Stimulated activated memory B cell treated with anti-CD40 and anti-IgM and Interleukin-4, amounts not matched to agents 10 μg/mL and 1 μg/mL and 100 μg/mL, for 72 hours (primary cell): ENCODE measurements at regions not wholly inside any gene's neighbourhood (a gene's known extent, or its start where the extent isn't known, plus 50 kb on each side); places are given as distances from the start of the nearest gene placed in this dataset.

Source experiments
- ATAC-seq: fragments of 150-1000 bp; cut with Tn5 transposase; 2 replicates; pipeline ENCODE4 v1.10.0; 2021
- H3K27ac Mint-ChIP-seq: one replicate; pipeline ENCODE4 v1.8.0; 2022; ENCODE audit warnings: mild to moderate bottlenecking, mixed read lengths
- H3K27me3 Mint-ChIP-seq: one replicate; pipeline ENCODE4 v1.8.0; 2022; ENCODE audit warnings: mixed read lengths
- H3K36me3 Mint-ChIP-seq: one replicate; pipeline ENCODE4 v1.8.0; 2022; ENCODE audit warnings: mixed read lengths
- H3K4me1 Mint-ChIP-seq: one replicate; pipeline ENCODE4 v1.8.0; 2022; ENCODE audit warnings: mixed read lengths
- H3K4me3 Mint-ChIP-seq: one replicate; pipeline ENCODE4 v1.8.0; 2022; ENCODE audit warnings: mild to moderate bottlenecking, moderate library complexity, mixed read lengths
- H3K9me3 Mint-ChIP-seq: one replicate; pipeline ENCODE4 v1.8.0; 2022; ENCODE audit warnings: mixed read lengths

GRCh38 chr11:121936781-121937447 is 179.1 kb downstream of the BLID start:
- Mint-ChIP-seq H3K27me3 (no peaks in the 10 kb centered on the region), H3K4me1 (no peaks in the 10 kb centered on the region), H3K4me3 (no peak overlapping the region), H3K9me3 (no peaks in the 10 kb centered on the region), H3K27ac (no peak overlapping the region), H3K36me3 (no peaks in the 10 kb centered on the region)
- no peak for ATAC-seq

DNA sequence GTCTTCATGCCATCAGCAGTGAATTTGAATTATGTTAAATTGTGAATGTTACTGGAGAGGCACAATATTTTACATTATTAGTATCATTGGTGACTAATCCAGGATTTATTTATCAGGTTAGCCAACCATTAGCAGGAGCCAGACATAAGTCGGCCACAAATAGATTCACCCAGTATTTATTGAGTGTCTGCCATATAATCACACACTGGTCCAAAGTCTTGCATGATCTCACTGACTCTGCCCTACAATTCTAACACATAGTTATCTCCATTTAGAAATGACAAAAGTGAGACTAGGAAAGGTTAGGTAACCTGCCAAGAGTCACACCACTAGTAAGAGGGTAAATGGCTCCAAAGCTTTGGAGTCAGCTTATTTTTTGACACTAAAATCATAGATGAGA is 179.6 kb downstream of the BLID start:
- H3K9me3 Mint-ChIP-seq, result no peaks in the 10 kb centered on the region
- no peaks in the 10 kb centered on the region for H3K27me3 Mint-ChIP-seq
- no peak overlapping the region for H3K27ac Mint-ChIP-seq
- H3K4me3 Mint-ChIP-seq, result no peak overlapping the region
- H3K36me3 Mint-ChIP-seq, result no peaks in the 10 kb centered on the region
- H3K4me1 Mint-ChIP-seq, result no peaks in the 10 kb centered on the region
- no peak for ATAC-seq

- no peaks in the 10 kb centered on the region for H3K9me3 Mint-ChIP-seq
- H3K27me3 Mint-ChIP-seq, result no peaks in the 10 kb centered on the region
- no peak for ATAC-seq
- H3K27ac Mint-ChIP-seq, result no peak overlapping the region
- no peak overlapping the region for H3K4me3 Mint-ChIP-seq
- H3K36me3 Mint-ChIP-seq, result no peaks in the 10 kb centered on the region
- no peaks in the 10 kb centered on the region for H3K4me1 Mint-ChIP-seq
Measured at GRCh38 chr11:121933694-121934093, 182.3 kb downstream of the BLID start.

- Mint-ChIP-seq H3K4me1 (no peaks in the 10 kb centered on the region), H3K27ac (no peak overlapping the region), H3K27me3 (no peaks in the 10 kb centered on the region), H3K36me3 (no peaks in the 10 kb centered on the region), H3K4me3 (no peak overlapping the region), H3K9me3 (no peaks in the 10 kb centered on the region)
- no peak for ATAC-seq
Measured at GRCh38 chr11:121933294-121933693, 182.7 kb downstream of the BLID start.

DNA sequence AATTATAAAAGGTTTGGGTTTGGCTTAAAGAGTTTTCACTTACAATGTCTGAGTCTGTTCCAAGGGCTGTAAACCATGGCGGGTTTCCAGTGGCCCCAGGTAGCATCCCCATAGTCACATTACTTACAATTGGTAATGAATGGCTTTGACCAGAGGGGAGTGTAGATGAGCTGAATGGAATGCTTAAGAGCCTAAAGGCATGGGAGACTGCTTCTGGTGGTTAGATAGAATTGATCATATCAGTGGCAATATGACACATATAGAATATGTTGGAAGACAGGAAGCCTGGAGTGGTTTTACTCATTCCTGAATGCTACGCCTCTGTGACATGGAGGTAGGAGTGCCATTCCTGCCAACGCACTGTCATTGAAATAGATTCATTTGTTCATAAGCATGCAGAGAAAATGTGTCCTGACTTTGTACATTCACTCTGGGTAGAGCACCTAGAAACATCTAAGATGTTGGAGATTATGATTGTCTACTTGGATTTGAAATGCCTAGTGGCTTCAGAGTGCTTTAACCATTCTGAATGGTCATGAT is 183.3 kb downstream of the BLID start:
- Mint-ChIP-seq H3K9me3 (no peaks in the 10 kb centered on the region), H3K4me3 (no peak overlapping the region), H3K27ac (no peak overlapping the region), H3K27me3 (no peaks in the 10 kb centered on the region), H3K36me3 (no peaks in the 10 kb centered on the region), H3K4me1 (no peaks in the 10 kb centered on the region)
- no peak for ATAC-seq

DNA sequence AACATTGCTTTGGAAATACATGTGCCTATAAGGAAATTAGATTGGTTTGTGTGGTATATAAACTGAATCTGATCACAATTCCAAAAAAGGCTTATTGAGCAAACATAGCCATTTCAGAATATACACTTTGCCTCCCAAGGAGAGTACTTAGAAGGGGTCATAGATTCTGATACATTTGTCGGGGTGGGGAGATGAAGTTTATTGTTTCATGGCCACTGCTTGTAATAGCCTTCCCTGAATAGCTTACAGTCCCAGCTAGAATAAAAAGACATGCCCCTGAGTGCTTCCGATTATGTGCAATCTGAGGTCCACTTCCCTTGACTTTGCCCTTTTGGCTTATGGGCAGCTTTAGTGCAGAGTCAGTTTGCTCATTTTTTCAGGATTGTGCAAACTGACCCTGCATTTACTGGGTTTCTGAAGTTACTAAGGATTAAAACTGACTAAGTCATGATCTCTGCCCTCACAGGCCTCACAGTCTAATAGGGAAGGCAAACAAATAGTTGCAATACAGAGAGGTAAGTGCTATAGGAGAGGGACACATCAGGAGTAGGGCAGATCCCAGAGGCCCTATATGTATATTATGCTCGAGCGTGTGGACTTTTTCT is 184.2 kb downstream of the BLID start:
- no peaks in the 10 kb centered on the region for H3K36me3 Mint-ChIP-seq
- no peak overlapping the region for H3K27ac Mint-ChIP-seq
- H3K27me3 Mint-ChIP-seq, result no peaks in the 10 kb centered on the region
- no peaks in the 10 kb centered on the region for H3K4me1 Mint-ChIP-seq
- no peak for ATAC-seq
- no peaks in the 10 kb centered on the region for H3K9me3 Mint-ChIP-seq
- H3K4me3 Mint-ChIP-seq, result no peak overlapping the region

GRCh38 chr11:121931121-121931520 is 184.9 kb downstream of the BLID start:
- Mint-ChIP-seq H3K27me3 (no peaks in the 10 kb centered on the region), H3K27ac (no peak overlapping the region), H3K4me1 (no peaks in the 10 kb centered on the region), H3K36me3 (no peaks in the 10 kb centered on the region), H3K9me3 (no peaks in the 10 kb centered on the region), H3K4me3 (no peak overlapping the region)
- ATAC-seq, result no peak

DNA sequence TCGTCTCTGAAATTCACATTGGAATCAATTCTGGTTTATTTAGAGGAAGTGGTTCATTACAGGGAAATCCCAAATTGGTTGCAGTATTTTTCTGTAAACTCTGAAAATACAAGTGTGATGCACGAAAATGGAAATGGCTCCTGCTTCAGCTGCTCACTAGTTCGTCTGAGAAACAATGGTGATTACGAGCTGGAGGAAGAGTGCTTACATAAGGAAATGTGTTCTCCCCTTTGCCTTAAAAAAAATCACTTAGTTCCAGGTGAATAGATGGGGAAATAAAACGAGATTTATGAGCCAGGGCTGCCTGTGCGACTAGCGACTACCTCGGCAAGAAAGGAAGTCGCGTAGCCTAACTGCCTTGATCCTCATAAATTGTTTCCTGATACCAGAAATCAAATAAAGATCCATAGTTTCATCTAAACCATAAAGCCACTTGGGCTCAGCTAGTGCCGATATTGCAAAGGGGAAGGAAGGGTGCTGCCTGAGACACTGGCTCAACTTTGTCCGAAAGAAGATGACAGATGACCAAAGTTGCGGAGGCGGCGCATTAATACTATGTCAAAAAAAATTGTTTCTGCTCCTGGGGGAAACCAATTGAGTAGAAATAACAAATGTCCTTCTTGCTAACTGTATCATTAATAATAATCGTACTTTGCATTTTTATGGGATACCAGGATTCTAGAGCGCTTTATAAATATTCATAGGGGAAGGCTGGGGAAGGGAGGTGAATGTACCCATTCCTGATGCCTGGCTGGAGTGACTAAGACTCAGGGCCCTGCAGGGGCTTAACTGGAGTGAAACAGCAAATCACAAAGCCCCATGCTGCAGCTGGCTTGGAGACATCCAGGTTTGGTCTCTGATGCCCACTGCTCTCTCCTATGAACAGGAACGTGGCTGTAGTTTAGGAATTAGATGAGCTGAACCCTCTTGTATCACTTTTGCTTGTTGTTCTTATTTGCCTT is 185.7 kb downstream of the BLID start:
- no peak overlapping the region for H3K4me3 Mint-ChIP-seq
- H3K27ac Mint-ChIP-seq, result no peak overlapping the region
- ATAC-seq, result peak; percentile 73
- H3K27me3 Mint-ChIP-seq, result no peaks in the 10 kb centered on the region
- no peaks in the 10 kb centered on the region for H3K36me3 Mint-ChIP-seq
- no peaks in the 10 kb centered on the region for H3K9me3 Mint-ChIP-seq
- no peaks in the 10 kb centered on the region for H3K4me1 Mint-ChIP-seq

- Mint-ChIP-seq H3K27ac (no peak overlapping the region), H3K4me1 (no peaks in the 10 kb centered on the region), H3K4me3 (no peak overlapping the region), H3K36me3 (no peaks in the 10 kb centered on the region), H3K9me3 (no peaks in the 10 kb centered on the region), H3K27me3 (no peaks in the 10 kb centered on the region)
- ATAC-seq, result no peak
Measured at GRCh38 chr11:121929581-121929980, 186.4 kb downstream of the BLID start.

- Mint-ChIP-seq H3K27ac (no peak overlapping the region), H3K4me1 (no peaks in the 10 kb centered on the region), H3K9me3 (no peaks in the 10 kb centered on the region), H3K36me3 (no peaks in the 10 kb centered on the region), H3K4me3 (no peak overlapping the region), H3K27me3 (no peaks in the 10 kb centered on the region)
- ATAC-seq, result no peak
Measured at GRCh38 chr11:121928597-121929580, 187.1 kb downstream of the BLID start.

GRCh38 chr11:121927789-121928188 is 188.2 kb downstream of the BLID start:
- Mint-ChIP-seq H3K9me3 (no peaks in the 10 kb centered on the region), H3K27me3 (no peaks in the 10 kb centered on the region), H3K36me3 (no peaks in the 10 kb centered on the region), H3K27ac (no peak overlapping the region), H3K4me3 (no peak overlapping the region), H3K4me1 (no peaks in the 10 kb centered on the region)
- no peak for ATAC-seq

DNA sequence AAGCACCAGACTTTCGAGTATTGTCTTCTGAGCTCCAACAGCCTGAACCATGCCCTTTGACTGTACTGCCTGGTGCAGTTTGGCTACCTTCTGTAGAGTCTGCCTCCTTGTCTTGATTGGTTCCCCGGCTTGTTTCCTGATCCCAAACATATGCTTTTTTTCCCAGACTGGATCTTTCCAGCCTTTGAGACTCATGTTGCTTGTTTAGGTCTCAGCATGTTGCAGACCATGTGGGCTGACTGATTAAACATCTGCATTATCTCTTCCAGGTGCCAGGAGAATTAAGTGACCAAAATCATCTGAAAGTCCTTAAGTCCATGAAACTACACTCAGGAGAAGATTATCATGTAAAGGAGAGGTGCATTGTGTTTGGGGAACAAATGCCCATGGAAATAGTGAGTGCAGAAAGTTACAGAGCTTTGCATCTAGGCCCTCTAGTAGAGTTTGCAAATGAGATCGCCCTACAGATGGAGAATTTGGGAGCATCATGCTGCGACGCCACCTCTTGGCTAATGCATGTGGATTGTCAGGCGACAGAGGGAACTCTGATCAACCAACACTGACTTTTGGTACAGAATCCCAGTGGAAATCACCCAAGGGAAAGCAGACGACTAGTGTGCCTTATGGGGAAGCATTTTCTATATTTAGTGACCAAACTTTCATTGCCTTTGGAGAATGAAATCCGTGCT is 188.8 kb downstream of the BLID start:
- Mint-ChIP-seq H3K9me3 (no peaks in the 10 kb centered on the region), H3K4me1 (no peaks in the 10 kb centered on the region), H3K36me3 (no peaks in the 10 kb centered on the region), H3K4me3 (no peak overlapping the region), H3K27ac (no peak overlapping the region), H3K27me3 (no peaks in the 10 kb centered on the region)
- no peak for ATAC-seq

GRCh38 chr11:121924191-121924590 is 191.8 kb downstream of the BLID start:
- H3K9me3 Mint-ChIP-seq, result no peaks in the 10 kb centered on the region
- ATAC-seq, result no peak
- no peak overlapping the region for H3K4me3 Mint-ChIP-seq
- no peaks in the 10 kb centered on the region for H3K27me3 Mint-ChIP-seq
- H3K27ac Mint-ChIP-seq, result no peak overlapping the region
- no peaks in the 10 kb centered on the region for H3K36me3 Mint-ChIP-seq
- H3K4me1 Mint-ChIP-seq, result no peaks in the 10 kb centered on the region

GRCh38 chr11:121917482-121917881 is 198.5 kb downstream of the BLID start:
- H3K9me3 Mint-ChIP-seq, result no peaks in the 10 kb centered on the region
- H3K36me3 Mint-ChIP-seq, result no peaks in the 10 kb centered on the region
- no peaks in the 10 kb centered on the region for H3K4me1 Mint-ChIP-seq
- ATAC-seq, result no peak
- no peak overlapping the region for H3K27ac Mint-ChIP-seq
- H3K27me3 Mint-ChIP-seq, result no peaks in the 10 kb centered on the region
- no peak overlapping the region for H3K4me3 Mint-ChIP-seq
